IMR-90 (cell line): ENCODE measurements at regions not wholly inside any gene's neighbourhood (a gene's known extent, or its start where the extent isn't known, plus 50 kb on each side); places are given as distances from the start of the nearest gene placed in this dataset.

Source experiments
- ATAC-seq: fragments of 200-7000 bp; cut with Tn5 transposase; 2 replicates; pipeline ENCODE4 v1.9.1; 2020; ENCODE audit warnings: low read depth, mild to moderate bottlenecking, moderate library complexity
- BruUV-seq: library from RNA; stranded (reverse); fragments of 400-500 nt; replicated peaks from 2 replicates; lab custom pipeline; 2021; lab: Mats Ljungman, UMichigan
- CTCF ChIA-PET: fragments of 300-600 bp; formaldehyde crosslinking; extraction: SDS; loops from one replicate; lab custom pipeline; 2021; ENCODE audit warnings: antibody characterized with exemption; lab: Yijun Ruan, JAX
- POLR2A ChIA-PET: fragments of 300-600 bp; sonication (Branson Sonifier 250); formaldehyde crosslinking; loops from one replicate; lab custom pipeline; 2022; ENCODE audit warnings: antibody characterized with exemption; ENCODE audit not compliant: unreplicated experiment; lab: Charles Lee
- DNase-seq: peaks from one replicate; pipeline ENCODE4 v3.0.0; 2013
- H2AFZ ChIP-seq: replicated peaks from 2 replicates; pipeline ENCODE3; 2013; ENCODE audit warnings: low read length, mild to moderate bottlenecking; ENCODE audit not compliant: poor library complexity
- H2AK5ac ChIP-seq: 2 replicates; pipeline ENCODE4 v1.6.1; 2013; ENCODE audit warnings: low read depth, low read length, inconsistent platforms
- H2AK9ac ChIP-seq: replicated peaks from 2 replicates; pipeline ENCODE3; 2013; ENCODE audit warnings: mild to moderate bottlenecking, low read depth, low read length, moderate library complexity; ENCODE audit not compliant: poor library complexity
- H2BK120ac ChIP-seq: 2 replicates; pipeline ENCODE4 v1.6.1; 2013; ENCODE audit warnings: low read depth, low read length, inconsistent platforms
- H2BK15ac ChIP-seq: 3 replicates; pipeline ENCODE4 v1.6.1; 2013; ENCODE audit warnings: low read depth, low read length, inconsistent platforms
- H2BK20ac ChIP-seq: 2 replicates; pipeline ENCODE4 v1.6.1; 2013; ENCODE audit warnings: low read depth, mild to moderate bottlenecking, inconsistent platforms, low read length, moderate library complexity
- H2BK5ac ChIP-seq: 2 replicates; pipeline ENCODE4 v1.6.1; 2013; ENCODE audit warnings: mild to moderate bottlenecking, low read depth, low read length, inconsistent platforms; ENCODE audit not compliant: poor library complexity, severe bottlenecking
- H3K14ac ChIP-seq: replicated peaks from 2 replicates; pipeline ENCODE4 v1.6.1; 2013; ENCODE audit warnings: low read depth, low read length, inconsistent platforms
- H3K18ac ChIP-seq: 2 replicates; pipeline ENCODE4 v1.6.1; 2013; ENCODE audit warnings: low read depth, low read length, control low read depth
- H3K23ac ChIP-seq: 2 replicates; pipeline ENCODE4 v1.6.1; 2013; ENCODE audit warnings: low read depth, low read length, inconsistent platforms
- H3K27ac ChIP-seq: 2 replicates; pipeline ENCODE4 v1.5.1; 2013; ENCODE audit warnings: mild to moderate bottlenecking, control low read depth, low read length; ENCODE audit not compliant: insufficient read depth
- H3K27me3 ChIP-seq: 2 replicates; pipeline ENCODE4 v1.6.1; 2013; ENCODE audit warnings: low read length; ENCODE audit not compliant: control insufficient read depth, insufficient read depth
- H3K36me3 ChIP-seq: 2 replicates; pipeline ENCODE4 v1.6.1; 2013; ENCODE audit warnings: low read length, mixed read lengths; ENCODE audit not compliant: control insufficient read depth, insufficient read depth
- H3K4ac ChIP-seq: 2 replicates; pipeline ENCODE4 v1.6.1; 2013; ENCODE audit warnings: low read depth, low read length, inconsistent platforms
- H3K4me1 ChIP-seq: 2 replicates; pipeline ENCODE4 v1.6.1; 2013; ENCODE audit warnings: low read length, mixed read lengths; ENCODE audit not compliant: control insufficient read depth, insufficient read depth
- H3K4me2 ChIP-seq: 2 replicates; pipeline ENCODE4 v1.6.1; 2013; ENCODE audit warnings: low read depth, mild to moderate bottlenecking, control low read depth, low read length, moderate library complexity
- H3K4me3 ChIP-seq: 2 replicates; pipeline ENCODE4 v1.5.1; 2013; ENCODE audit warnings: low read depth, mild to moderate bottlenecking, control low read depth, low read length, moderate library complexity; ENCODE audit not compliant: insufficient read depth
- H3K56ac ChIP-seq: 2 replicates; pipeline ENCODE4 v1.6.1; 2013; ENCODE audit warnings: low read length, inconsistent platforms; ENCODE audit not compliant: insufficient read depth; ENCODE audit errors: extremely low read depth
- H3K79me1 ChIP-seq, 2 experiments: 2 replicates each; pipeline ENCODE4 v1.6.1; 2013; ENCODE audit warnings: low read length in 2 of 2, inconsistent platforms in 1 of 2, low read depth in 1 of 2
- H3K9ac ChIP-seq: 2 replicates; pipeline ENCODE4 v1.6.1; 2013; ENCODE audit warnings: low read depth, low read length, control low read depth
- H3K9me1 ChIP-seq: 2 replicates; pipeline ENCODE4 v1.6.1; 2013; ENCODE audit warnings: low read length, inconsistent platforms; ENCODE audit not compliant: insufficient read depth
- H3K9me3 ChIP-seq: 2 replicates; pipeline ENCODE4 v1.6.1; 2013; ENCODE audit warnings: low read length; ENCODE audit not compliant: control insufficient read depth, insufficient read depth
- H4K20me1 ChIP-seq: 2 replicates; pipeline ENCODE4 v1.6.1; 2013; ENCODE audit warnings: low read length, inconsistent platforms; ENCODE audit not compliant: insufficient read depth
- H4K5ac ChIP-seq: 2 replicates; pipeline ENCODE4 v1.6.1; 2013; ENCODE audit warnings: mild to moderate bottlenecking, low read depth, low read length, control low read depth
- H4K8ac ChIP-seq, 2 experiments: 2 replicates each; pipeline ENCODE4 v1.6.1; 2013; ENCODE audit warnings: low read depth in 2 of 2, low read length in 2 of 2, control low read depth in 1 of 2, inconsistent platforms in 1 of 2
- H4K91ac ChIP-seq: 2 replicates; pipeline ENCODE4 v1.6.1; 2013; ENCODE audit warnings: low read depth, low read length, inconsistent platforms; ENCODE audit not compliant: insufficient read depth
- MAZ ChIP-seq: IDR thresholded peaks from 2 replicates; pipeline ENCODE4 v1.6.1; 2012; ENCODE audit warnings: low read depth, mild to moderate bottlenecking, low read length, improper control_type of control experiment, moderate library complexity, borderline replicate concordance
- WGBS, 2 experiments: methylation state at CpG; one replicate each; pipeline versions ENCODE4 v1.1.5 to v1.1.7; 2013; ENCODE audit warnings: missing lambda C conversion rate in 2 of 2; ENCODE audit not compliant: insufficient read length in 1 of 2; ENCODE audit errors: extremely low coverage in 2 of 2; 5-methylcytosine and 5-hydroxymethylcytosine counted together
- dilution Hi-C: fragments of 300-500 bp; cut with HindIII; formaldehyde crosslinking; loops from one replicate; pipeline ENCODE4 v1.14.3; 2018; ENCODE audit warnings: low sequenced_read_pairs; ENCODE audit not compliant: unreplicated experiment
- in situ Hi-C: fragments of 300-500 bp; cut with MboI; formaldehyde crosslinking; loops from 3 replicates; pipeline ENCODE4 v1.14.3; 2019; ENCODE audit warnings: low sequenced_read_pairs, inconsistent platforms, mixed read lengths
- intact Hi-C: fragments of 100-400 bp; cut with micrococcal nuclease; formaldehyde crosslinking; loops from 2 replicates; pipeline ENCODE4 v1.10.0; 2022

DNA sequence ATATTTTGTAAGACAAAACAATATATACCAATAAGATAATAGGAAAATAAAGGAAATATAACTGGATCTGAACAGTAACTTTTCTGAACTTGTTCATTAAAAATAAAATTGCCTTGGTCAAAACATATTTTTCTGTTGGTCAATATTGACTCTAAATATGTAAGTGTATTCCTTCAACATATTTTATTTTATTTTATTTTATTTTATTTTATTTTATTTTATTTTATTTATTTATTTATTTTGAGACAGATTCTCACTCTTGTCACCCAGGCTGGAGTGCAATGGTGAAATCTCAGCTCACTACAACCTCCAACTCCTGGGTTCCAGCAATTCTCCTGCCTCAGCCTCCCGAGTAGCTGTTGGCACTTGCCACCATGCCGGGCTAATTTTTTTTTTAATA, 571.0 kb downstream of the NR2F1-AS1 start:
- in situ Hi-C loops (no loop called here), intact Hi-C loops (no loop called here), dilution Hi-C loops (no loop called here)
- H2BK20ac ChIP-seq: no peak overlapping the region
- no peak overlapping the region for H3K9ac ChIP-seq
- H4K91ac ChIP-seq: no peak overlapping the region
- no peaks in the 10 kb centered on the region for H3K9me3 ChIP-seq
- H3K4me3 ChIP-seq: no peak overlapping the region
- H3K27me3 ChIP-seq: no peaks in the 10 kb centered on the region
- H3K23ac ChIP-seq: no peak overlapping the region
- TF ChIP-seq MAZ: no peak
- H3K14ac ChIP-seq: no peak overlapping the region
- no peak for DNase-seq
- H3K4ac ChIP-seq: no peak overlapping the region
- H4K20me1 ChIP-seq: no peaks in the 10 kb centered on the region
- ATAC-seq: no peak
- no peak overlapping the region for H2AK5ac ChIP-seq
- H4K8ac ChIP-seq: no peak overlapping the region
- H4K5ac ChIP-seq: no peak overlapping the region
- H3K18ac ChIP-seq: no peak overlapping the region
- 100% methylated on average over 1 of the region's 2 CpGs; no CpG with 5 or more reads in 1 of the 2 experiments for WGBS, 2 experiments
- H2BK5ac ChIP-seq: no peak overlapping the region
- no peaks in the 10 kb centered on the region for H3K36me3 ChIP-seq
- H3K4me1 ChIP-seq: no peaks in the 10 kb centered on the region
- no peak overlapping the region for H2AFZ ChIP-seq
- BruUV-seq: no TSS peak
- ChIA-PET CTCF (no interaction called here), POLR2A (no interaction called here)
- no peak overlapping the region for H3K27ac ChIP-seq
- H3K56ac ChIP-seq: no peak overlapping the region
- no peaks in the 10 kb centered on the region for H3K9me1 ChIP-seq
- no peak overlapping the region for H3K4me2 ChIP-seq
- H2AK9ac ChIP-seq: no peak overlapping the region
- H3K79me1 ChIP-seq: no peaks in the 10 kb centered on the region
- no peak overlapping the region for H2BK120ac ChIP-seq
- no peak overlapping the region for H2BK15ac ChIP-seq
